Globus pallidus (tissue), 1 donor: ENCODE measurements at regions not wholly inside any gene's neighbourhood (a gene's known extent, or its start where the extent isn't known, plus 50 kb on each side); places are given as distances from the start of the nearest gene placed in this dataset.
"Not testable (repeated sequence)": the region's sequence is repeated elsewhere in the genome, so short reads cannot be mapped to it uniquely, and the experiment has no call there.

Experiments used
- DNase-seq: peaks from one replicate; pipeline ENCODE4 v3.0.0-alpha.2; 2015; ENCODE audit warnings: low spot score

DNA sequence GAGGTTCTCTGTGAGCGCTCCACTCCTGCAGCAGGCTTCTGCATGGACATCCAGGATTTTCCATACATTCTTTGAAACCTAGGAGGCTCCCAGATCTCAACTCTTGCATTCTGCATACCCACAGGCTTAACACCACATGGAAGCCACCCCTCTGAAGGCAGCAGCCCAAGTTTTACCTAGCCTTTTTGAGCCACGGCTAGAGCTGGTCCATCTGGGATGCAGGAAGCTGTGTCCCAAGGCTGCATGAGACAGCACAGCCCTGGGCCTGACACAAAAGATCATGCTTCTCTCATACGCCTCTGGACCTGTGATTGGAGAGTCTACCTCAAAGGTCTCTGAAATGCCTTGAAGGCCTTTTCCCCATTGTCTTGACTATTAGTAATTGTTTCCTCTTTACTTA is 53.6 kb upstream of the RPRM start:
- DNase-seq, result no peak

DNA sequence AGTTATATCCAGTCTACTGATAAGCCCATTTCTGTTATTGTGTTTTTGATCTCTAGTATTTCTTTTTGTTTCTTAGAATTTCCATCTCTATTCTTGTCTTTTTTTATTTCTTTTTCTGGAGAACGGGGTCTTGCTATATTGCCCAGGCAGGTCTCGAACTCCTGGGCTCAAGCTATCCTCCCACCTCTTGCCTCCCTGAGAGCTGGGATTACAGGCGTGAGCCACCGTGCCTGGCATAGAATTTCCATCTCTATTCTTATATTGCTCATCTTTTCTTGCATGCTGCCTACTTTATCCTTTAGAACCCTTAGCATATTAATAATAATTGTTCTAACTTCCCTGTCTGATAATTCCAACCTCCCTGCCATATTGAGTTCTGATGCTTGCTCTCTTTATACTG is 55.2 kb upstream of the RPRM start:
- not testable (repeated sequence) for DNase-seq

DNA sequence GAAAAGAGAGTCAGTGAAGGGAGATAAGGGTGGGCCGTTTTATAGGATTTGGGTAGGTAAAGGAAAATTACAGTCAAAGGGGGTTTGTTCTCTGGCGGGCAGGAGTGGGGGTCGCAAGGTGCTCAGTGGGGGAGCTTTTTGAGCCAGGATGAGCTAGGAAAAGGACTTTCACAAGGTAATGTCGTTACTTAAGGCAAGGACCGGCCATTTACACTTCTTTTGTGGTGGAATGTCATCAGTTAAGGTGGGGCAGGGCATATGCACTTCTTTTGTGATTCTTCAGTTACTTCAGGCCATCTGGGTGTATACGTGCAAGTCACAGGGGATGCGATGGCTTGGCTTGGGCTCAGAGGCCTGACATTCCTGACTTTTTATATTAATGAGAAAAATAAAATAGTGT is 56.0 kb upstream of the RPRM start:
- DNase-seq, result not testable (repeated sequence)

DNA sequence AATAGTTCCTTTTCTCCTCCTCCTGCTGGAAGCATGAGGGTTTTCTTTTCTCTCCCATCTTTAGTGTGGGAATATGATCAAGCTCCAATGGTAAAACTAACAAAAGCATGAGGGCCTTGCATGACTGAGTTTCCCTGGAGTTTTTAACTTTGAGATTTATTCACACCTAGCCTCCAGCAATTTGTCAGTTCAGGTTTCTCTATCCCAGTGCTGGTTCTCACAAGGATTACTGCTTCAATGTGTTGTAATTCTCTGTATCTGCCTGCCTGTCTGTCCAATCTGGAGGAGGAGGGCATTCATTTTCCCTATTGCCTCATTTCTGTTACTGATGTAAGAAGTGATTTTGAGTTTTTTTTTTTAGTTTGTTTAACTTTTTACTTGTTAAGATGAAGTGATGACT is 57.6 kb upstream of the RPRM start:
- DNase-seq, result no peak

DNA sequence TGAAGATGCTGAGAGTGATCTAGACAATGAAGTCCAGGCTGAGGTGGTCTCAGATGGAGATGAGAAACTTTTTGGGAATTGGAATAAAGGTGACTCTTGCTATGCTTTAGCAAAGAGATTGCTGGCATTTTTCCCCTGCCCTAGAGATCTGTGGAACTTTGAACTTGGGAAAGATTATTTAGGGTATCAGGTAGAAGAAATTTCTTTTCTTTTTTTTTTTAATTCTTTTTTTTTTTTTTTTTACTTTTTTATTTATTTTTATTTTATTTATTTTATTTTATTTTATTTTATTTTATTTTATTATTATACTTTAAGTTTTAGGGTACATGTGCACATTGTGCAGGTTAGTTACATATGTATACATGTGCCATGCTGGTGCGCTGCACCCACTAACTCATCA is 59.5 kb upstream of the RPRM start:
- DNase-seq, result not testable (repeated sequence)

DNA sequence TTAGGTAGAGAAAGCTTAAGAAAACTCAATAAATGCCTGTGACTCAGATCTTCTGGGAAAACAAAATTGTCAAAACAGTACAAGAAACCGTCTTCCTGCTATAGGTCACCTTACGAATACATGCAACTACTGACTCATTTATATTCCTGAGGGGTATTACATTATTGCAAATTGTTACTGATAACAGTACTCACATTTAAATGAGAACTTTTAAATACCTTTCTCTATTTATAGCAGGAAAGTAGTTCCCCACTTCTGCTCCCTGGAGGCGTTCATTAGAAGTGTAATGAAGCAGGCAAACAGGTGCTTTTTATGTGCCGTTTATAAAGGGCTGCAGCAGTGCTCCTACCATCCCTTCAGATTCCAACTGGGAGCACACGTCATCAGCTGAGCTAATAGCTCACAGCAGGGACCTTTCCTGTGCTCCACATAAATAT is 65.1 kb upstream of the RPRM start:
- DNase-seq, result no peak

DNA sequence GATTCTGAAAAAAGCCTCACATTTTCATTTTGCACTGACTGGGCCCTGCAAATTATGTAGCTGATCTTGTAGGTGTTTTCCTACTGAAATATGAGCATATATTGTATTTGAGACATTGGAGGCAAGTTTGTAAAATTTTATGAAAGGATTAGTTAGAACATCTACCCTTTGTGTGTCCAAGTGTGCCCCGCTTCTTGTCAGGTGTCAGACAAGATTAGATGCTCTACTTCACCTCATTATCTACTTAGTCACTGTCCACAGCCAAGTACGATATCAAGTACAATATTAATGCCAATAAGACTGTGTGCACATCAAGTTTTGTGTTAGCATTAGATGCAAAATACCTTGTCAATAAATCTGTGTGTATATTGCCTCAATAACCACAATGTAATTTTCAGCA is 67.8 kb upstream of the RPRM start:
- DNase-seq, result no peak

DNA sequence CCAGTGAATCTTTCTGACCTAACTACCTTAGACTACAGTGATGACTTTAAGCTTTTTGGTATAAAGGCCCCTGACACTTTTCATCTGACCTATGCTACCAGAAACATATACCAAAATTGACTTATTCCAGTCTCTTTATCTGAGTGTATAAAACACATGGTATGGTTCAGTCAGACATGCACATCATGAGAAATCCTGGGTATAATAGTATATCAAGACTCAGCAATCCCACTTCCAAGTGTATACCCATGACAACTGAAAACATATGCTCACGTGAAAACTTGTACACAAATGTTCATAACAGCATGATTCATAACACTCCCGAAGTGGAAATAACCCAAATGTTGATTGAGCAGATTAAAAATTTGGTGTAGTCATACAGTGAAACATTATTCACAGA is 70.0 kb upstream of the RPRM start:
- DNase-seq, result no peak

DNA sequence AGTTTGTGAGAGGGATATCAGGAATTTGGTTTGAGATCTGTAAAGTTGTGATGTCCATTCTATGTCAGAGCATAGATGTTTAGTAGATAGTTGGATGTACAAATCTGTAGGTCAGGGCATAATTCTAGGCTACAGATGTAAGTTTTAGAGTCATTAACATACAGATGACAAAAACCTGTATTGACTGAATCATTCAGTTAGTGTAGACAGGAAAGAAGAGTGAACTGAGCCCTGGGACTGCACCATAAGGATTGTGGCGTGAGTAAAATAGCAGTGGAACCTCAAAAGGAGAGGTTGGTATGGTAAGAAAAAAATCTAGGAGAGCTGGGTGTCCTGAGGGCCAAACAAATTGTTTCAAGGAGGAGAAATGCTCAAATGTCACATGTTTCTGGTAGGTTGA is 73.1 kb upstream of the RPRM start:
- DNase-seq, result no peak

DNA sequence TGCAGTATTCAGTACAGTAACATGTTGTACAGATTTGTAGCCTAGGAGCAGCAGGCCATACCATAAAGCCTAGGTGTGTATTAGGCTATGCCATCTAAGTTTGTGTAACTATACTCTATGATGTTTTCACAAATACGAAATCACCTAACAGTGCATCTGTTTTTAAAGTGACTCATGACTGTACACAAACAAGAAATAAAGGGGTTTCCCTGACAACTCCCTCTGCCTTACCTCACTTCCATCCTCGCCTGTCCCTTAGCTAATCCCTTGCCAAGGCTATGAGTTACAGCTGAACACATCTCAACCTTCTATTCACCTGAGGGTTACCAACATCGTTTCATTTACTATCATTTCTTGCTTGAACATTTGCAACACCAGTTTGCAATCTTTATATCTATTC is 78.6 kb upstream of the RPRM start:
- no peak for DNase-seq

DNA sequence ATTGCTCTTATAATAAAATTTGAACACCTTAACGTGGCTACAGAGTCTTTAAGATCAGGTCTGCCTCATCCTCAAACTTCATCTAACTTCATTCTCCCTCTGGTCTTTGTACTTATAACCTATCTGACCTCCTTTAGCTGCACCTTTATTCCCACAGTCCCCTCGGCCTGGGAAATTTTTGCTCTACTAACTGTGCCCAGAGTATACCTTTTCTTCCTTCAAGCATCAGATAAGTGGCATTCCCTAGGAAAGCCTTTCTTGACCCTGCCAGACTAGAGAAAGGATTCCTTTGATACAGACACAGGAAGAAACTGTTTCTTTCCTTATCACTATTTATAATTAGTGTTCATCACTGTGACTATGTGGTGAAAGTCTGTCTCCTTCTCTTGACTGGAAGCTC is 79.2 kb upstream of the RPRM start:
- DNase-seq, result no peak

DNA sequence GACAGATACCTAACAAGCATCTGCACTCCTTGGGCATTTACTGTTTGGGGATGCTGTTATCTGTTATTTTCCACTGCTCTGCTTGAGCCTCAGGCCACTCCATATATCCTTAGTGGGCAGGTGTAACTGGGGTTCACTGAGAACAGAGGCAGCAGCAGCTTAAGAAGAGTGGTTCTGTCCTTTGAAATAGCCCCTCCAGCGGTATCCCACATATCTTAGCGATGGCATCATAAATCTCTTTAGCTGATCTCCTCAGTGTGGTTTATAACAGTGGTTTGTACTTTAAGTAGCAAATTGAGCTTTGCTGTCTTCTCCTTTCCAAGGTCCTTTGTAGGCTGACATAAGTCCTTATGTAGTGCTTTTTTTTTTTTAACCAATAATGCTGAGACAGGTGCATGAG is 79.7 kb upstream of the RPRM start:
- DNase-seq, result no peak

DNA sequence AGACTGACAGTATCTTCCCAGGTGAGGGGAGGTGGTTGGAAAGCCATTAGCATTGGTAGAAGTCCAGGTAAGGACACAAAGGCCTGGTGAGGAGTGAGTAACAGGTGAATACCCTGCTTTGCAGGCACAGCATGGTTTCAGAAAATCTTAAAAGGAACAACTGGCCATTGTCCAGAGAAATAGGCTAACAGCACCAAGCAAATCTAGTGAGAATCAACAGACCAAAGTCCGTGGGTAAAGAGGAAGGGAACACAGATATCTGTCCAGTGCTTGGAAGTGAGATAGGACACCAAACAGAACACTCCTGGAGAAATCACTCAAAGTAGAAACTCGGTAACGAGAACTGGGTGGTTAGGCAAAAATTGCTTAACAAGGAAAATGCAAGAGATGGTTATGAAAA is 88.8 kb upstream of the RPRM start:
- no peak for DNase-seq

DNA sequence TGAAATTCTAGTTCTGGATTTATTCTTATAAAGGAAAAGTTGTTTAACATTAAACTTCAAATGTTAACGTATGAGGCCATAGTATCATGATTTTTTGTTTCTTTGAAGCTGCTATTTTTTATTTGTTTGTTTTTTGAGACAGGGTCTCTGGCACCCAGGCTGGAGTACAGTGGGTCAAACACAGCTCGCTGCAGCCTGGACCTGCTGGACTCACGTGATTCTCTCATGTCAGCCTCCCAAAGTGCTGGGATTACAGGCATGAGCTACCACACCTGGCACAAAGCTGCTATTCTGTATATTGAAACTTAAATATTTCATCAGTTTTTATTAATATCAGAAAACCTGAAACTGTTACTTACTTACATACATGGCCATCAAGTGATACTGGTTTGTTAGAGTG is 89.5 kb upstream of the RPRM start:
- no peak for DNase-seq

DNA sequence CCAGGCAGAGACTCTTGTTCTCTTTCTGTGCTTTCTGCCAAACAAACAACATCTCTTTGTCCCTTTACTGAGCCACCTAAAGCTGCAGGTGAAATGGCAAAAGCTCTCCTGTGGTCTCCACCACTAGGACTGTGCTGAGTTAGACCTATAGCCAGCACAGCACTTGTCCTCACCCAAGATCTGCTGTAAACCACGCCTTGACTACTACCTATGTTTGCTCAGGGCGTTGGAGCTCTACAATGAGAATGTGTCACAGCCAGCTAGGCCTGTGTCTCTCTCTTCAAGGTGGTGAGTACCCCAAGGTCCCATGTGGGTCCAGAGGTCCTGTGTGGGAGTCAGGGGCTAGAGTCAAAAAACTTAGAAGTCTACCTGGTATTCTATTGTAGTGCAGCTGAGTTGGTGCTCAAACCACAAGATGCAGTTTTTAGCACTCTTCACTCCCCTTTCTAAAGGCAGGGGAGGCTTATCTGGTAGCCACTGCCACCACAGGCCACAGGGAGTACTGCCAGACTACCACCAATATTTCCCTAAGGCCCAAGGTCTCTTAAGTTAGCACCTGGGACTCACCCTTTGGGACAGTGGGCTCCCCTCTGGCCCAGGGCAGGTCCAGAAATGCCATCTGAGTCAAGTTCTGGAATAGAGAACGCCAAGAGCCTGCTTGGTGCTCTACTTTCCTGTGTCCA is 96.8 kb upstream of the RPRM start:
- no peak for DNase-seq

DNA sequence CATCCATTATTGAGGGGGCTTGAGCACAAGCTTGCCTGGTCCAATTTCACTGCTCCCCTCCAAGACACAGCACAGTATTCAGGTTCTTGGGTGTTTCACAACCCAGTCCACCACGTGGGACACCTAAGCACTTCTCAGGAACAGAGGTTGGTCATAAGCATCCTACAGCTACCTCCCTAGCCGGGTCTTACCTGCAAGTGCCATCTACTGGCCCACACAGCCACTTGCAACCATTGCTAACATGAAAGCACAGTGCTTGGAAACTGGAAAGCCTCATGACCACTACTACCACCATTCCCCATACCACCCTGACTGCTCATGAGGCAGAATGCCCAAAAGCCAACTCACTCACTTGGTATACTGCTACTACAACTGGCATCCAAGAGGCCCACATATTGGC is 105.7 kb upstream of the RPRM start:
- DNase-seq, result no peak

DNA sequence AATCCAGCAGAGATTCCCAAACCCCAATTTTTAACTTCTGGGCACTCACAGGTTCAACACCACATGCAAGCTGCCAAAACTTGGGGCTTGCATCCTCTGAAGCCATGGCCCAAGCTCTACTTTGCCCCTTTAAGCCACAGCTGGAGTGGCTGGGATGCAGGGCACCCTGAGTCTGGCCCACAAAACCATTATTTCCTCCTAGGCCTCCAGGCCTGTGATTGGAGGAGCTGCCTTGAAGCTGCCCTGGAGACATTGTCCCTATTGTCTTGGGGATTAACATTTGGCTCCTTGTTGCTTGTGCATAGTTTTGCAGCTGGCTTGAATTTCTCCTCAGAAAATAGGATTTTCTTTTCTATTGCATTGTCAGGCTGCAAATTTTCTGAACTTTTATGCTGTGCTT is 109.8 kb upstream of the RPRM start:
- no peak for DNase-seq

DNA sequence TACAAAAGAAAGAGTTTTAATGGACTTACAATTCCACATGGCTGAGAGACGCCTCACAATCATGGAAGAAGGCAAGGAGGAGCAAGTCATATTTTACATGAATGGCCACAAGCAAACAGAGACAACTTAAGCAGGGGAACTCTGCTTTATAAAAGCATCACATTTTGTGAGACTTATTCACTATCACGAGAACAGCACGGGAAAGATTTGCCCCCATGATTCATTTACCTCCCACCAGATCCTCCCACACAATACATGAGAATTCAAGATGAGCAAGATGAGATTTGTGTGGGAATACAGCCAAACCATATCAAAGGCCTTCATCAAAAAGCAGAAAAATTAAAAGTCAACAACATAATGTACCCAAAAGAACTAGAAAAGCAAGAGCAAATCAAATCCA is 111.0 kb upstream of the RPRM start:
- DNase-seq, result no peak

DNA sequence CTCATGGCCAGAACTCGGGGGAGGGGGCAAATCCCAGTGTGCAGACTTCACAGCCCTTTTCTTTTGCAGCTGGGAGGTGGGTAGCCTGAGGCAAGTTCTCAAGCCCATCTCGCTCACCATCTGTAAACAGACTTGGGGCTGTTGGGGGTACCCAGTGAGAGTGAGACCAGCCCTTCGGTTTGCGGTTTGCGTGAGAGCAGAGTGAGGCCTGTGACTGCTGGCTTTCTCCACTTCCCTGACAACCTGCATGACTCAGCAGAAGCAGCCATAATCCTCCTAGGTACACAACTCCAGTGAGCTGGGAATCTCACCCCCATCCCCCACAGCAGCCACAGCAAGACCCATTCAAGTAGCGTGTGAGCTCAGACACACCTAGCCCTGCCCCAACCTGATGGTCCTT is 114.5 kb upstream of the RPRM start:
- DNase-seq, result not testable (repeated sequence)

DNA sequence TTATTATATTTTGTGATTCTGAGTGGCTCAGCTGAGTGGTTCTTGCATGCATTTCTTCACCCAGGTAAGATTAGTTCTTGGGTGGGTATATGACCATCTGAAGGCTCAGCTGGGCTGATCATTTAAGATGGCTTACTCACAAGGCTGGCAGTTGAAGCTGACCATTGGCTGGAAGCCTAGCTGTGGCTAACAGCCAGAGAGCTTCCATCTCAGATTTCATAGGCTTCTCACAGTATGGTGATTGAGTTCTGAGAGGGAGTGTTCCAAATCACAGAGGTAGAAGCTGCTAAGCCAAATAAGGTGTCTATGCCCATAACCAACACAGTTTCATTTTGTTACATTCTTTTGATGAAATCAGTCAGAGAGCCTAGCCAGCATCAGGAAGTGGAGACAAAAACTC is 117.4 kb upstream of the RPRM start:
- no peak for DNase-seq

DNA sequence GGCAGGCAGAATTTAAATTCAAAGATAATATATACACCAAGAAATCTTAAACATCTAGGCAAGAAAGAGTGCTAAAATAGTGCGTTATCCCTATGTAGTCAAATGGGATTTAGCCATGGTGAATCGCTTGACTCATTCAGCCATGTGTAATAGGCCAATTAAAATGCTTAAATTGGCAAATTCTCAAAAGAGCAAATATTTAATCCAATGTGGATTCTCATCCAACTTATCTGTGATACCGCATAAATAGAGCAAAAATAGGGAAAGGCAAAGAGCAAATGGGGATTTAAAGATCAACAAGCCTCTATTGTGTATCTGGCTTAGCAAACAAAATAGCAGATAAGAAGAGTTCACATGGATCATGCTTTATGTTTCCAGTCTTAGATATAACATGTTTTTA is 123.2 kb upstream of the RPRM start:
- DNase-seq, result no peak

DNA sequence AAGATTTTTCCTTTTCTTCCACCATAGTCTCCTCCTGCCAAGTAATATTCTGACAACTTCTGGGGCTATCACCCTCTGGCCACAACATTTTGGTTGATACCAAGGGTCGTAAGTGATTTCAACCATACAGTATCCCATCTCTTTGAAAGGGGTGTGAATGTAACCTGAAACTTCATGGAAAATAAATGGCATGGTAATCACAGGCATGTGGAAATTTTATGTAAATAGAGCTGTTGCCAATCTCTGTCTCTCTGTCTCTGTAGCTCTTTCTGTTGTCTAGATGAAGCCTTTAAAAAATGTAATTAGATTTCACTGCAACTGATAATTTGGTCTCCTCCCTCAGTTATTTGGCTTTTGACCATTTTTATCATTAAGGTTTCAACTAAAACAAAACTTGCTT is 125.6 kb upstream of the RPRM start:
- DNase-seq, result no peak

DNA sequence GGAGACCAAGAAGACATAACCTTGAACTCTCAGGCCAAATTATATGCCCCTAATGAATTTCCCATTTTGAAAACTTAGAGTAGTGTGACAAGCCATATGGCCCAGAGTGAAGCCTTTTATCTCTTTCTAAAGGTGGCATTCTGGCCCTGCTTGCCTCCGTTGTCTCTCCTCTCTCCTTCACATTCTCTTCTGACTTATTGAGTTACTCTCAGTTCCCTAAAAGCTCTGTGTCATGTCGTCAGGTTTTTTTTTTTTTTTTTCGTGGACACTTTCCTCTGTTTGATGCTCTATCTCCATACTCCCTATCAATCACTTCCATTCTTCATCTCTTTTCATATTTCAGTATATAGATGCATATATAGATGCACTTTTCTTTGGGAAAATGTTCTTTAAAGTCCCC is 128.1 kb upstream of the RPRM start:
- DNase-seq, result no peak

DNA sequence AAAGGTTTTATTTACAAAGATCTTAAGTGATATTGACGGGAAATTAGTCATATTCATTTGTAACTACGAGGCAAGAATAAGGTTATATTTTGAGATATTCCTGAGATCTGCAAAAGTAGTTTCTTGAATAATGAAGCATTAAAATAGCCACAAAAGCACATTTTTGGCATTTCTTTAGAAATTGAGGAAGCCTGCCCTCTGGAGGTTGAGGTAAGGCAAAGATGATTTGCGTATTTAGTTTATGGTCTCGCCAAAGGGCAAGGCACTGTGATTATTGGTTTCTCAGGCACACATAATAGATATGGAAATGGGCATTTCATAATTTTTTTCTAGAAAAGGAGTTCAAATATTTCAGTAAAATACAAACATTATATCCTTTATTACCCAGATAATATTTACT is 143.7 kb upstream of the RPRM start:
- DNase-seq, result no peak

DNA sequence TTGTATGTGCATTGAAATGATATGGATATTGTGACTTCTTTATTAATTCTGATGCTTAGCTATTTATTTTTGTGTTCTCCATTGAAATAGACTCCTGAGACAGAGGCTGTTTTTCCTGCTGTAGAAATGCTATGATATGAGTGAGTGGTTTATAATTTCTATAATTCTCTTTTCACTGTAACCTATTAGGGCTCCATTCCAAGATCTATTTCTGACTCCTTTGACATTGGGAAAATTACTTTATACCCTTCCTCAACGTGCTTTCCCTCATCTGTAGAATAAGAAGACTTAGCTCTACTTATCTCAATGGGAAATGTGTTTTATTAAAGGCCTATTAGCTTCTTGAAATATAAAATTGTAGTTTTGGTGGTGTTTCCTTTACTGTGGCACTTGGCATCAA is 144.5 kb upstream of the RPRM start:
- DNase-seq, result no peak
